GM21360 (cell line): ENCODE measurements at regions not wholly inside any gene's neighbourhood (a gene's known extent, or its start where the extent isn't known, plus 50 kb on each side); places are given as distances from the start of the nearest gene placed in this dataset.
"Not testable (repeated sequence)": the region's sequence is repeated elsewhere in the genome, so short reads cannot be mapped to it uniquely, and the experiment has no call there.

Experiments used
- ATAC-seq: cut with Tn5 transposase; IDR thresholded peaks from one replicate; pipeline ENCODE4 v1.9.1; 2021; ENCODE audit warnings: mild to moderate bottlenecking, moderate library complexity; ENCODE audit not compliant: unreplicated experiment

DNA sequence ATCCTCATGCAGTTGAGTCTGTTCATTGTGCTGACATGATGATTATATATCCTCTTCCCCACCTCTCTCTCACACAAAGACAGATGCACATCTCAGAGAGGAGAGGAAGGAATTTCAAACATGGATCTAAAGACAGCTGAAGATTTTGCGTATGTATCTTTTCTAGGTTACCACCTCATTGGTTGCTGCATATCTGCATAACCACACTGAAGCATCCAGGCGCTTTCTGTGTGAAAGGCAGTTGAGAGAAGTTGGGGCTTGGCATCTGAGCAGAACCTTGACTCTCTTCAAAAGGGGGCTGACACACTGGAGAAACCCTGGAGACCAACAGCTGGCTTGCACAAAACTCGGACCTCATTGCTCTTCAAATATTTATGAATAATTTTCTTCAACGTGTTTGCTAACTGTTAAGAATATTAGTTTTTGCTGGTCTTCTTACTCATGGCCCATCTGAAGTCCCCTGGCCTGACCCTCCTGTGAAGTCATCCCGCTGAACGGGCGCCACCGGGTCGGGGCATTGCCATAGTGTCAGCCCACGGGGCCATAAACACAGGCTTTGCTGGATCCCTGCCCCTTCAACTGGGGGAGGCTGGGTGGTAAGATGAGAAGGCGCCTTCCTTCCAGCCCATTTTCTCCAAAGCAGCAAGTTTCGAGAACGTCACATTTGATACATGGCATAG lies 593.2 kb upstream of the CLINT1 start:
- ATAC-seq: no peak

GRCh38 chr5:158451203-158451992 lies 592.5 kb upstream of the CLINT1 start:
- ATAC-seq: no peak

DNA sequence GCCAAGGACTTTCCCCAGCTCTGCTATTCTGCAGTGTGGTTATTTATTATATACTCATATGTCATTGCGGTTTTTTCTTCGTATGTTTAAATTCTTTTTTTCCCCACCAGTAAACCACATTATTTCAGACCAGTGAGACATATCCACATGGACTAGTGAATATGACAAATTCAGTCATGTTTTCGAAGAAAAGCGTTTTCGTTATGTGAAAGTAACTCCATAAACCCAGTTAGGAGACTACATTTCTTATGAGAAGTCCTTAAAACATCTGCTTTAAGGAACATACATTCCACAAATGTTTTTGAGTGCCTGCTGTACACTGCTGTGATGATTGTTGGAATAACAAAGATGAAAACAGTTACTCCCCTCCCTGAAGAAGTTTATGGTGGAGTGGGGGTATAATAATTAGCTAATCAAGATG lies 591.8 kb upstream of the CLINT1 start:
- ATAC-seq: no peak

DNA sequence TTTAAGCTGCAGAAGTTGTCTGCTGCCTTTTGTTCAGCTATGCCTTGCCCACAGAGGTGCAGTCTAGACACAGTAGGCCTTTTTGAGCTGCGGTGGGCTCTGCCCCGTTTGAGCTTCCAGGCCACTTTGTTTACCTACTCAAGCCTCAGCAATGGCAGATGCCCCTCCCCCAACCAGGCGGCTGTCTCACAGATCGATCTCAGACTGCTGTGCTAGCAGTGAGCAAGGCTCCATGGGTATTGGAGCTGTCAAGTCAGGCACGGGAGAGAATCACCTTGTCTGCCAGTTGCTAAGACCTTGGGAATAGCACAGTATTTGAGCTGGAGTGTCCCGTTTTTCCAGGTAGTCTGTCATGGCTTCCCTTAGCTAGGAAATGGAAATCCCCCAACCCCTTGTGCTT lies 587.8 kb upstream of the CLINT1 start:
- ATAC-seq: not testable (repeated sequence)

DNA sequence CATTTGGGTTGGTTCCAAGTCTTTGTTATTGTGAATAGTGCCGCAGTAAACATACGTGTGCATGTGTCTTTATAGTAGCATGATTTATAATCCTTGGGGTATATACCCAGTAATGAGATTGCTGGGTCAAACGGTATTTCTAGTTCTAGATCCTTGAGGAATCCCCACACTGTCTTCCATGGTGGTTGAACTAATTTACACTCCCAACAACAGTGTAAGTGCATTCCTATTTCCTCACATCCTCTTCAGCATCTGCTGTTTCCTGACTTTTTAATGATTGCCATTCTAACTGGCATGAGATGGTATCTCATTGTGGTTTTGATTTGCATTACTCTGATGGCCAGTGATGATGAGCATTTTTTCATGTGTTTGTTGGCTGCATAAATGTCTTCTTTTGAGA lies 580.3 kb upstream of the CLINT1 start:
- not testable (repeated sequence) for ATAC-seq

DNA sequence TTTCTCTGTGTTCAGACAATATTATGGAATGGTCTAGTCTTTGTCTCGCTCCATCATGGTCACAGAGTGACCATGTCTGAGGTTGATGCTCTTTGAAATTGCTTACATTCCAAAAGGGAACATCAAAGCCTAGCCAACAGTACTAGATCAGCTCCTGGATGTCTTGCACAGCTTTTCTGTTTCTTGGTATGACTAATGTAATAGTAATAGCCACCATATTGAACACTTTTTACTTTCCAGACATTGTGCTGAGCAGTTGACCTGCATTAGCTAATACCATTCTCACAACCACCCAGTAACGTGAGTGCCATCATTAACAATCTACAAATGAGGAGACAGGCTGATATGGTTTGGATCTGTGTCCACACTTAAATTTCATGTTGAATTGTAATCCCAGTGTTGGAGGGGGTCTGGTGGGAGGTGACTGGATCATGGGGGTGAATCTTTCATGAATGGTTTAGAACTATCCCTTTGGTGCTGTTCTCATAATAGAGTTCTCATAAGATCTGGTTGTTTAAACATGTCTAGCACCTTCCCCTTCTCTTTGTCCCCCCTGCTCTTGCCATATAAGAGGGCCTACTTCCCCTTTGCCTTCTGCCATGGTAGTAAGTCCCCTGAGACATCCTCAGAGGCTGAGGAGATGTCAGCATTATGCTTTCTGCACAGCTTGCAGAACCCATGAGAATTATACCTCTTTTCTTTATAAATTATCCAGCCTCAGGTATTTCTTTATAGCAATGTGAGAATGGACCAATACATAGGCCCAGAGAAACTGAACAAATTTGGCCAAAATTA lies 577.5 kb upstream of the CLINT1 start:
- ATAC-seq: no peak

GRCh38 chr5:158435161-158435616 lies 576.2 kb upstream of the CLINT1 start:
- peak; percentile 62 for ATAC-seq

GRCh38 chr5:158434749-158435148 lies 575.8 kb upstream of the CLINT1 start:
- no peak for ATAC-seq

- no peak for ATAC-seq
These were observed 574.7 kb upstream of the CLINT1 start for GRCh38 chr5:158433634-158434033.

GRCh38 chr5:158431369-158432029 lies 572.6 kb upstream of the CLINT1 start:
- ATAC-seq: no peak

DNA sequence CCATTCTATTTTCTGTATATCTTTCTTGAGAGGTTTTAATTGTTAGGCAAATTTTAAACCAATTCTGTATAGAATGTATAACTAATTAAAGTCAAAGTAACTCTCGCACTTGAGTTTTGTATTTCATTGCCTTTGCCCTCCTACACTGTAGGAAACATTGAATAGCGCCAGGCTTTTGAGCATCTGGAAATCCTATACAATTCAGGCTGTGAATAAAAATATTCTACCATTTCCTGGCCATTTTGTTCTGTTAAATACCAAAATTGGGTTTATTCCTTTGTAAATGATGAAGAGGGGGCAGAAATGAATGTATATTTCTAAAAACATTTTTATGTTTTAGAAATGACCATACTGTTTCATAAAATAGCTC lies 571.8 kb upstream of the CLINT1 start:
- no peak for ATAC-seq

DNA sequence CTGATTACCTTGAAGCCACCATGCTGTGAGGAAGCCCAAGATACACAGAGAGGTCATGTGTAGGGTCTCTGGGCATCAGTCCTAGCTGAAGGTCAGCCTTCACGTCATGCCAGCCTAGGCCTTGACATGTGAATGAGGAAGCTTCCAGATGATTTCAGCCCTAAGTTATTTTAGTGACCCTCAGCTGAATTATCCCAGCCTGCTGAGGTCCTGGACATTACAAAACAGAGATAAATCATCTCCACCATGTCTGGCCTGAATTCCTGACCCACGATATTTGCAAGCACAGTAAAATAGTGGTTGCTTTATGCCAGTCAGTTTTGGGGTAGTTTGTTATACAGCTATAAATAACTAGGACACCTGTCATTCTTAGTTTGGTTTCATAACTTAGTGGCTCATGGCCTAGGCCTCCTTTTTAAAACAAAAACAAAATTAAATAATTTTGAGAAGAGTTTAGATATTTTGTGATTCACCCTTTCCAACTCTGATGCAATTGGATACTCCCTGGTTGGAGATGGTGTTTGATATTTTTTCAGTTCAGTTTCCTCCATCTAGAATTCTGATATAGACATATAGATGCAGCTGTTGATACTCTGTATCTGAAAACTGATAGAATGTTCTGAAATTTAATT lies 571.3 kb upstream of the CLINT1 start:
- ATAC-seq: no peak

DNA sequence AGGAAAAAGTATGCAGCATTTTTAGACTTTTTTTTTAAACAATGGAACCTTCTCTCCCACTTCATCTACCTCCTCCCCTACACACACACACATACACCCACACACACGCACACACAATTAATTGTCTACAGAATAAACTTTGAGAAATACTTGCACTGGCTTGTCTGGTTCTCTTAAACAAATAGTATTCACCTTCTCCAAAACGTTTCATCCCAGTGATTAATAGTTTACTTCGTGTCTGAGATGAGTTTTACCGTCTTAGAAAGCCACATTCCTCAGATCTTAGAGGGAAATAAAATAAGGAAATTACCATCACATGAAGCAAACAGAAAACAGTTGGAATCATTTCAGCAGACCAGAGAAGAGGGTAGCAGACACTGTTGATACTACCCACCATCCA lies 570.6 kb upstream of the CLINT1 start:
- no peak for ATAC-seq

DNA sequence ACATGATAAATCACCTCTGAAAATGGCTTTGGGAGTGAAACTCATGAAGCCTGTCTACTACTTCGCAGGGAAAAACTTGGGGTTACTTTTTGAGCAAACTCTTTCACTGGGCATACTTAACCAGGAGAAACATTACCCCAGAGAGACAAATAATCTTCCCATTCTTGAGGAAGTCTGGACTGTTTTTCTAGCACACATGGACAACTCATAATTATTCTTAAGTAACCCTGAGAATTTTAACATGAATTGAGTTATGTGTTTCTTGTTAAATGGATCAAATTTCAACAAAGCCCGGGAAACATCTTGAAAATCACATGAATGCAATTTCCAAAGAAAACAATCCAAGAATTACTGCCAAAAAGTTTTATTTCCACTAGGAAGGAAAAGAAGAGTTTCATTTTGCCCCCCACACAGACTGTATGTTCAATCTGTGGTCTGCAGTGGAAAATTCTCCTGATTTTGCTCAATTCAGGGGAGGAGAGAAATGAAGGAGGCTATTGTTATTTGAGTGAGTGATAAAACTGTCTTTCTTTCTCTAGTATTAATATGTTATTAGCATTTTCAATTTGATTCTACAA lies 564.8 kb upstream of the CLINT1 start:
- ATAC-seq: no peak

DNA sequence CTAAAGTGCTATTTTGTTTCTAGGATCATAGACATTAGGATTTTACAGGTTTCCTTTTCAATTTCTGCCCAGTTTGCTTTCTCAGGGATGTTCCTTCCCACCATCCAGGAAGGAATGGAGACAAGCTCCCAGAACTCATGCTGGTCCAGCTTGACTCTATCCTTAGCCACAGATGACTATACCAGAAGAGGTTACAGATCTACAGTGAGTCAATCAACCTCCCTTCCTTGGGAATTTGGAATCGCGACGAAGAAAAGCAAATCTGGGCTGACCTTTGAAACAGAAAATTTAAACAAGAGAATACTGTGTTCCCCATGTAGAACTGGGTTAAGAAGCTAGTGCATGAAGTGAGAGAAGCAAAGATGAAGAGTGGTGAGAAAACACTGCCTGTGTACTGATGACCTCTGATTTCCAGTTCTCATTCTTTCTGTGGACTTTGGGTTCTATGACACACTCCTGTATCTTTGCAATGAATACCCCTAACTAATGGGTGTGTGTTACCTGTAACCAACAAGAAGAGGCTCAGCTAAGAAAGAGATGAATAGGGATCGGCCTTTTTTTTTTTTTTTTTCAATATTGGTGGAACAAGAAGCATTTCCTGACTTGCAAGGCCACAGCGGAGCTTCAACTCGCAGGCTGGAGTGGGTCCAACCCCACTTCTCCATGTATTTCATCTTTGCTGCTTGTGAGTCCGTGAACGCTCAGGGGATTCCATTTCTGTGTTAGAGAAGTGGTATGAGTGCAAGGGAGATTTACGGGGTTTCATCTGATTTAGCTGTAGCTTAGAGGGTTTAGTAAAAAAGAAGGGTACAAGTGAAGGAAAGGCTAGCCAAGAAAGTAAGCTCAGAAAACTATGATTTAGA lies 563.9 kb upstream of the CLINT1 start:
- no peak for ATAC-seq

- ATAC-seq: no peak
These were observed 562.4 kb upstream of the CLINT1 start for GRCh38 chr5:158421319-158421718.

GRCh38 chr5:158419186-158419585 lies 560.2 kb upstream of the CLINT1 start:
- ATAC-seq: no peak

- ATAC-seq: no peak
These were observed 555.8 kb upstream of the CLINT1 start for GRCh38 chr5:158414780-158415179.

DNA sequence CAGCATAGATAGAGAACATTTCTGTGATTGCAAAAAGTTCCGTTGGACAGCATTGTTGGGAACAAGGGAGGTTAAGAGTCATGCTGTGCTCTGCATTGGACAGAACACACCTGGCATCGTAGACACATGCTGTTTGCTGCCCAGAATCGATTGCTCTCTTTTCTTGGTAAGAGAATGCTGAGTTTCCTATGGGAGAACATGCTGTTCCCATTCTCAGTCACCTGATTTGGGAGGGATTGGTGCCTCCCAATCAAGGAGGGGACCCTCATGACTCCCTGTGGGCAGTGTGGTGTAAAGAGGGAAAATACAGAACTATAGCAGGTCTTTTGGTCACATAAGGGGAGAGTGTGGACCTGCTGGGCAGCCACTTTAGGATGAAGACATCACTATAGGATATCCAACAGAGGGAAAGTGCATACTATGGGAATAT lies 555.4 kb upstream of the CLINT1 start:
- ATAC-seq: no peak
